PC-9 (cell line): ENCODE measurements at regions not wholly inside any gene's neighbourhood (a gene's known extent, or its start where the extent isn't known, plus 50 kb on each side); places are given as distances from the start of the nearest gene placed in this dataset.

Experiments
- CTCF ChIP-seq: fragments of 200-600 bp; sonication (generic); conservative IDR thresholded peaks from 2 replicates; pipeline ENCODE4 v1.6.1; 2017; ENCODE audit warnings: mixed run types, antibody characterized with exemption, mild to moderate bottlenecking, moderate library complexity
- EZH2 ChIP-seq: fragments of 200-600 bp; sonication (generic); IDR thresholded peaks from 2 replicates; pipeline ENCODE4 v1.8.0; 2017; ENCODE audit warnings: antibody characterized with exemption, low read depth

- TF ChIP-seq CTCF (no peak), EZH2 (no peak)
These were observed 75.2 kb downstream of the RTL6 start for GRCh38 chr22:44422746-44423380.
